SJCRH30 (cell line): ENCODE measurements at regions not wholly inside any gene's neighbourhood (a gene's known extent, or its start where the extent isn't known, plus 50 kb on each side); places are given as distances from the start of the nearest gene placed in this dataset.

Experiments used
- DNase-seq, 2 experiments: peaks; one replicate each; pipeline ENCODE4 v3.0.0-alpha.2; 2015 to 2020
- H3K27ac ChIP-seq: fragments of 250-450 bp; sonication (Bioruptor Pico); 2 replicates; pipeline ENCODE4 v1.5.1; 2020; ENCODE audit warnings: mild to moderate bottlenecking, moderate library complexity
- H3K27me3 ChIP-seq: fragments of 250-450 bp; sonication (Bioruptor Pico); 2 replicates; pipeline ENCODE4 v1.5.1; 2020; ENCODE audit warnings: mild to moderate bottlenecking, moderate library complexity
- H3K36me3 ChIP-seq: fragments of 250-450 bp; sonication (Bioruptor Pico); 2 replicates; pipeline ENCODE4 v1.5.1; 2020; ENCODE audit warnings: mild to moderate bottlenecking, moderate library complexity
- H3K4me1 ChIP-seq: fragments of 250-450 bp; sonication (Bioruptor Pico); 2 replicates; pipeline ENCODE4 v1.5.1; 2020; ENCODE audit warnings: mild to moderate bottlenecking, moderate library complexity
- H3K4me3 ChIP-seq: fragments of 250-450 bp; sonication (Bioruptor Pico); 2 replicates; pipeline ENCODE4 v1.5.1; 2020; ENCODE audit warnings: mild to moderate bottlenecking, moderate library complexity
- H3K9me3 ChIP-seq: fragments of 250-450 bp; sonication (Bioruptor Pico); replicated peaks from 2 replicates; pipeline ENCODE4 v1.5.1; 2020; ENCODE audit warnings: mild to moderate bottlenecking, moderate library complexity

GRCh38 chr15:29885183-29885582 is 62.9 kb upstream of the TJP1 start:
- Histone ChIP-seq H3K4me3 (no peak overlapping the region), H3K4me1 (peaks cover 39% of the 10 kb centered on the region), H3K27ac (no peak overlapping the region), H3K36me3 (no peaks in the 10 kb centered on the region), H3K27me3 (no peaks in the 10 kb centered on the region), H3K9me3 (no peaks in the 10 kb centered on the region)
- no peak for DNase-seq

- Histone ChIP-seq H3K9me3 (no peaks in the 10 kb centered on the region), H3K36me3 (no peaks in the 10 kb centered on the region), H3K27me3 (no peaks in the 10 kb centered on the region), H3K27ac (no peak overlapping the region), H3K4me1 (peaks cover 28% of the 10 kb centered on the region), H3K4me3 (no peak overlapping the region)
- no peak for DNase-seq
Observed at GRCh38 chr15:29883126-29883525, 60.9 kb upstream of the TJP1 start.

- Histone ChIP-seq H3K27ac (peak overlapping the region; percentile 15; the same call in 1 of the 2 replicates), H3K27me3 (no peaks in the 10 kb centered on the region), H3K36me3 (no peaks in the 10 kb centered on the region), H3K9me3 (no peaks in the 10 kb centered on the region), H3K4me1 (peaks cover 23% of the 10 kb centered on the region), H3K4me3 (no peak overlapping the region)
- DNase-seq: peak in 1 of 2 experiments; percentile 49
Observed at GRCh38 chr15:29880886-29881285, 58.6 kb upstream of the TJP1 start.

GRCh38 chr15:29880341-29880740 is 58.1 kb upstream of the TJP1 start:
- H3K36me3 ChIP-seq: no peaks in the 10 kb centered on the region
- peak overlapping the region; percentile 15; the same call in 1 of the 2 replicates for H3K27ac ChIP-seq
- peaks cover 23% of the 10 kb centered on the region for H3K4me1 ChIP-seq
- H3K27me3 ChIP-seq: no peaks in the 10 kb centered on the region
- no peaks in the 10 kb centered on the region for H3K9me3 ChIP-seq
- no peak overlapping the region for H3K4me3 ChIP-seq
- DNase-seq: no peak

GRCh38 chr15:29874977-29875376 is 52.7 kb upstream of the TJP1 start:
- H3K4me3 ChIP-seq: no peak overlapping the region

GRCh38 chr15:29873947-29874411 is 51.7 kb upstream of the TJP1 start:
- Histone ChIP-seq H3K27me3 (no peaks in the 10 kb centered on the region), H3K9me3 (no peaks in the 10 kb centered on the region), H3K4me3 (no peak overlapping the region), H3K4me1 (peaks cover 7% of the 10 kb centered on the region), H3K27ac (no peak overlapping the region), H3K36me3 (no peaks in the 10 kb centered on the region)
- DNase-seq: no peak

More at GRCh38 chr15:29874977-29875376, 52.7 kb upstream of the TJP1 start:
- no peaks in the 10 kb centered on the region for H3K9me3 ChIP-seq
- H3K27me3 ChIP-seq: no peaks in the 10 kb centered on the region
- no peaks in the 10 kb centered on the region for H3K36me3 ChIP-seq
- H3K4me1 ChIP-seq: peaks cover 10% of the 10 kb centered on the region
- no peak overlapping the region for H3K27ac ChIP-seq
- no peak for DNase-seq

GRCh38 chr15:29873264-29873663 is 51.0 kb upstream of the TJP1 start:
- no peaks in the 10 kb centered on the region for H3K4me1 ChIP-seq
- no peaks in the 10 kb centered on the region for H3K9me3 ChIP-seq
- no peaks in the 10 kb centered on the region for H3K27me3 ChIP-seq
- H3K27ac ChIP-seq: no peak overlapping the region
- H3K36me3 ChIP-seq: no peaks in the 10 kb centered on the region
- DNase-seq: no peak
- no peak overlapping the region for H3K4me3 ChIP-seq

- Histone ChIP-seq H3K27ac (no peak overlapping the region), H3K4me3 (no peak overlapping the region), H3K9me3 (no peaks in the 10 kb centered on the region)
Observed at GRCh38 chr15:29872716-29873115, 50.4 kb upstream of the TJP1 start.

More at GRCh38 chr15:29872716-29873115, 50.4 kb upstream of the TJP1 start:
- Histone ChIP-seq H3K27me3 (no peaks in the 10 kb centered on the region), H3K36me3 (no peaks in the 10 kb centered on the region), H3K4me1 (no peaks in the 10 kb centered on the region)
- DNase-seq: no peak
